Naive B cell (primary cell): ENCODE measurements at regions not wholly inside any gene's neighbourhood (a gene's known extent, or its start where the extent isn't known, plus 50 kb on each side); places are given as distances from the start of the nearest gene placed in this dataset.
A peak's percentile ranks its signal among the peaks of the same experiment; 100 is the strongest.
"Not testable (repeated sequence)": the region's sequence is repeated elsewhere in the genome, so short reads cannot be mapped to it uniquely, and the experiment has no call there.

ENCODE experiments used
- ATAC-seq, 2 donors: fragments of 150-1000 bp; cut with Tn5 transposase; 2 replicates each; pipeline ENCODE4 v1.10.0; 2021; ENCODE audit warnings: low read depth in 2 of 2, mild to moderate bottlenecking in 2 of 2, moderate library complexity in 2 of 2
- DNase-seq: peaks from one replicate; pipeline ENCODE4 v3.0.0; 2022
- H3K27ac Mint-ChIP-seq, 6 donors: one replicate each; pipeline ENCODE4 v1.8.0; 2020 to 2022; ENCODE audit warnings: mild to moderate bottlenecking in 6 of 6, mixed read lengths in 6 of 6, moderate library complexity in 5 of 6, inconsistent platforms in 2 of 6
- H3K27me3 Mint-ChIP-seq, 3 donors: one replicate each; pipeline ENCODE4 v1.8.0; 2021 to 2022; ENCODE audit warnings: mixed read lengths in 3 of 3, mild to moderate bottlenecking in 1 of 3
- H3K36me3 Mint-ChIP-seq, 2 donors: one replicate each; pipeline ENCODE4 v1.8.0; 2020 to 2022; ENCODE audit warnings: mixed read lengths in 2 of 2, inconsistent platforms in 1 of 2, mild to moderate bottlenecking in 1 of 2
- H3K4me1 Mint-ChIP-seq, 3 donors: one replicate each; pipeline ENCODE4 v1.8.0; 2020 to 2022; ENCODE audit warnings: mixed read lengths in 3 of 3, inconsistent platforms in 1 of 3, mild to moderate bottlenecking in 1 of 3, moderate library complexity in 1 of 3
- H3K4me3 Mint-ChIP-seq, 8 donors: one replicate each; pipeline ENCODE4 v1.8.0; 2020 to 2022; ENCODE audit warnings: mild to moderate bottlenecking in 8 of 8, mixed read lengths in 8 of 8, moderate library complexity in 8 of 8, inconsistent platforms in 2 of 8
- H3K9me3 Mint-ChIP-seq, 7 donors: one replicate each; pipeline ENCODE4 v1.8.0; 2020 to 2022; ENCODE audit warnings: mixed read lengths in 7 of 7, mild to moderate bottlenecking in 5 of 7, inconsistent platforms in 2 of 7, moderate library complexity in 1 of 7

DNA sequence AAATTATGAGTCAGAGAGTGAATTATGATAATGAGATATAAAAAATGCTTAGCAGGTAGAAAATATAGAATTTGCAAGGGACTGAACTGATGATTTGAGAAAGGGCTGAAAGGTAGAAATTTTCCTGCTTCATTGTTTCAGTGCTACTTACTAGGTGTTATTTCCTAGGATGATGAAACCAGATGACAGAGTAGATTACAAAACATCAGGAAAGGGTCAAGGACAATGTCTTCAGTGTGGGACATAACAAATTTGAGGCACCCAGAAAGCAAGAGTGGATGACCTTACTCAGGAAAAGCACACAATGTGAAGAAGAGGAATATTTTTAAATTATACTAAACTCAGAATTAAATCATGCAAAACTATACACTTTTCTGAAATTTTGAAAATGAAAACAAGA, 102.1 kb downstream of the SHCBP1 start:
- ATAC-seq: no peak
- Mint-ChIP-seq H3K4me3 (no peak overlapping the region), H3K27me3 (no peaks in the 10 kb centered on the region), H3K27ac (no peak overlapping the region), H3K36me3 (no peaks in the 10 kb centered on the region), H3K9me3 (peaks cover 0 to 26% (median 4%) of the 10 kb centered on the region in 7 donors), H3K4me1 (no peaks in the 10 kb centered on the region)
- DNase-seq: no peak

DNA sequence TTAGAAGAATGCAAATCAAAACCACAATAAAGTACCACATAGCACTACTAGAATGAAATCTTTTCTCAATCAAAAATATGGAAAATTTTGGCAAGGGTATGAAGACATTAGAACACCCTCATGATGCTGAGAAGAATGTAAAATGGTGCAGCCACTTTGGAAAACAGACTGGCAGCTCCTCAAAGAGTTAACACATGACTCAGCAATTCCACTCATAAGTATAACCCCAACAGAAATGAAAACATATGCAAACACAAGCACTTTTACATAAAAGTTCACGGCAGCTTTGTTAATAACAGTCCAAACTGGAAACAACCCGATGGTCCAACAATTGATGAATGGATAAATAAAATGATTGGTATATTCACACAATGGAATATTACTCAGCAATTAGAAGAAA, 124.5 kb downstream of the SHCBP1 start:
- no peaks in the 10 kb centered on the region for H3K4me1 Mint-ChIP-seq
- H3K9me3 Mint-ChIP-seq: peaks cover 0 to 13% (median 7%) of the 10 kb centered on the region in 7 donors
- ATAC-seq (no peak), DNase-seq (no peak)
- H3K27me3 Mint-ChIP-seq: no peaks in the 10 kb centered on the region
- no peaks in the 10 kb centered on the region for H3K36me3 Mint-ChIP-seq
- H3K4me3 Mint-ChIP-seq: no peak overlapping the region
- H3K27ac Mint-ChIP-seq: no peak overlapping the region

DNA sequence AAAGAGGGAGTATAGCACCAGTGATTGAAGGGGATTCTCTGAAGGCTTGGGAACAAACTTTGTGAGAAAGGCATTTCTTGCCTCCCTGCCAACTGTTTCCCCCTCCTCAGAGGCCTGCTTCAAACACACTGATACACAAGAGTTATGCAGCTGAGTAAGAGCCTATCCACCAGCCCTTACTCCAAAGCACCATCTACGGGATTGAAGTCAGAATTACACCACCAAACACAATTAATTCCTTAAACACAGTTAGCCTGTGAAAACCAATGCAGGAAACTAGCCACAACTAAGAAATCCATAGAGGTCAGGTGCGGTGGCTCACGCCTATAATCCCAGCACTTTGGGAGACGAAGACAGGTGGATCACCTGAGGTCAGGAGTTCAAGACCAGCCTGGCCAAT, 138.3 kb downstream of the SHCBP1 start:
- ATAC-seq: no peak

DNA sequence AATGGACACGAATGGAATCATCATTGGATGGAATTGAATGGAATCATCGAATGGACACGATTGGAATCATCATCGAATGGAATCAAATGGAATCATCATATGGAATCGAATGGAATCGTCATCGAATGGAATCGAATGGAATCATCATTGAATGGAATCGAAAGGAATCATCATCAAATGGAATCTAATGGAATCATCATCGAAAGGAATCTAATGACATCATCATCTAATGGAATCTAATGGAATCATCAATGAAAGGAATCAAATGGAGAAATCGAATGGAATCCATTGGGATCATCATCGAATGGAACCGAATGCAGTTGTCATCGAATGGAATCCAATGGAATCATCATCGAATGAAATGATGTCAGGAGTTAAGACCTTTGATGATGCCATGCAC, 154.9 kb downstream of the SHCBP1 start:
- Mint-ChIP-seq H3K27ac (no peak overlapping the region), H3K36me3 (peaks cover 0 to 8% of the 10 kb centered on the region in 2 donors), H3K27me3 (no peaks in the 10 kb centered on the region), H3K4me1 (no peaks in the 10 kb centered on the region), H3K4me3 (no peak overlapping the region), H3K9me3 (peaks cover 15 to 37% (median 26%) of the 10 kb centered on the region in 7 donors)
- DNase-seq (no peak), ATAC-seq (no peak)

More for the DNA sequence above, 138.3 kb downstream of the SHCBP1 start:
- Mint-ChIP-seq H3K36me3 (no peaks in the 10 kb centered on the region), H3K4me3 (no peak overlapping the region), H3K9me3 (peaks cover 5 to 51% (median 14%) of the 10 kb centered on the region in 7 donors), H3K4me1 (no peaks in the 10 kb centered on the region), H3K27me3 (peaks cover 0 to 5% (median 0%) of the 10 kb centered on the region in 3 donors), H3K27ac (no peak overlapping the region)
- no peak for DNase-seq

DNA sequence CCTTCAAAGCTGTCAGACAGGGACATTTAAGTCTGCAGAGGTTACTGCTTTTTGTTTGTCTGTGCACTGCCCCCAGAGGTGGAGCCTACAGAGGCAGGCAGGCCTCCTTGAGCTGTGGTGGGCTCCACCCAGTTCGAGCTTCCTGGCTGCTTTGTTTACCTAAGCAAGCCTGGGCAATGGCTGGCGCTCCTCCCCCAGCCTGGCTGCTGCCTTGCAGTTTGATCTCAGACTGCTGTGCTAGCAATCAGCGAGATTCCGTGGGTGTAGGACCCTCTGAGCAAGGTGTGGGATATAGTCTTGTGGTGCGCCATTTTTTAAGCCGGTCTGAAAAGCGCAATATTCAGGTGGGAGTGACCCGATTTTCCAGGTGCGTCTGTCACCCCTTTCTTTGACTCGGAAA, 166.4 kb downstream of the SHCBP1 start:
- not testable (repeated sequence) for H3K4me1 Mint-ChIP-seq, H3K36me3 Mint-ChIP-seq, DNase-seq, H3K27ac Mint-ChIP-seq, H3K27me3 Mint-ChIP-seq, ATAC-seq, H3K4me3 Mint-ChIP-seq
- peaks cover 0 to 15% (median 9%) of the 10 kb centered on the region in 7 donors for H3K9me3 Mint-ChIP-seq

DNA sequence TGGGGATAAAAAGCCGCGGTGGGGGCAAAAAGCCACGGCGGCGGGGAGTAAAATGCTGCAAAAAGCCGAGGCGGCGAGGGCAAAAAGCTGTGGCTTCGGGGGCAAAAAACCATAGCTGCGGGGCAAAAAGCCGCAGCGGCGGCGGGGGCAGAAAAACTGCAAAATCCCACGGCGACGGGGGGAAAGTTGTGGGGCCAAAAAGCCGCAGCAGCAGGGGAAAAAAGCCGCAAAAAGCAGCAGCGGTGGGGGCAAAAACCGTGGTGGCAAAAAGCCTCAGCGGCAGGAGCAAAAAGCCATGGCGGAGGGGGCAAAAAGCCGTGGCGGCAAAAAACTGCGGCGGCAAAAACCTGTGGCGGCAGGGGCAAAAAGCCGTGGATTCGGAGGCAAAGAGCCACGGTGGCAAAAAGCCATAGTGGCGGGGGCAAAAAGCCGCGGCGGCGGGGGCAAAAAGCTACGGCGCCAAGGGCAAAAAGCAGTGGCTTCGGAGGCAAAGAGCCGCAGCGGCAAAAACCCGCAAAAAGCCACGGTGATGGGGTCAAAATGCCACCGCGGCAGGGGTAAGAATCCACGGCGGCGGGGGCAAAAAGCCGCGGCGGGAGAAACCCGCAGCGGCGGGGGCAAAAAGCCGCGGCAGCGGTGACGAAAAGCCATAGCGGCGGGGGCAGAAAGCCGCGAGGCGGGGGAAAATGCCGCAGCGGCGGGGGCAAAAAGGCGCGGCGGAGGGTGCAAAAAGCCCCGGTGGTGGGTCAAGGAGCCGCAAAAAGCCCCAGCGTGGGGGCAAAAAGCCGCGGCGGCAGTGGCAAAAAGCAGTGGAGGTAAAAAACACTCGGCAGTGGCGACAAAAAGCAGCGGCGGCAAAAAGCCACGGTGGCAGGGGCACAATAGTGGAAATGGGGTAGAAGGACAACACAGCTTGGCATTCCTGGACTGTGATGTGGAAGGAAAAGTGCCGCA, 192.8 kb downstream of the SHCBP1 start:
- DNase-seq (no peak), ATAC-seq (no peak)
- Mint-ChIP-seq H3K27me3 (peaks cover 0 to 32% (median 24%) of the 10 kb centered on the region in 3 donors), H3K4me3 (no peak overlapping the region), H3K9me3 (peaks cover 5 to 17% (median 14%) of the 10 kb centered on the region in 7 donors), H3K27ac (no peak overlapping the region), H3K4me1 (no peaks in the 10 kb centered on the region), H3K36me3 (peaks cover 0 to 9% of the 10 kb centered on the region in 2 donors)

DNA sequence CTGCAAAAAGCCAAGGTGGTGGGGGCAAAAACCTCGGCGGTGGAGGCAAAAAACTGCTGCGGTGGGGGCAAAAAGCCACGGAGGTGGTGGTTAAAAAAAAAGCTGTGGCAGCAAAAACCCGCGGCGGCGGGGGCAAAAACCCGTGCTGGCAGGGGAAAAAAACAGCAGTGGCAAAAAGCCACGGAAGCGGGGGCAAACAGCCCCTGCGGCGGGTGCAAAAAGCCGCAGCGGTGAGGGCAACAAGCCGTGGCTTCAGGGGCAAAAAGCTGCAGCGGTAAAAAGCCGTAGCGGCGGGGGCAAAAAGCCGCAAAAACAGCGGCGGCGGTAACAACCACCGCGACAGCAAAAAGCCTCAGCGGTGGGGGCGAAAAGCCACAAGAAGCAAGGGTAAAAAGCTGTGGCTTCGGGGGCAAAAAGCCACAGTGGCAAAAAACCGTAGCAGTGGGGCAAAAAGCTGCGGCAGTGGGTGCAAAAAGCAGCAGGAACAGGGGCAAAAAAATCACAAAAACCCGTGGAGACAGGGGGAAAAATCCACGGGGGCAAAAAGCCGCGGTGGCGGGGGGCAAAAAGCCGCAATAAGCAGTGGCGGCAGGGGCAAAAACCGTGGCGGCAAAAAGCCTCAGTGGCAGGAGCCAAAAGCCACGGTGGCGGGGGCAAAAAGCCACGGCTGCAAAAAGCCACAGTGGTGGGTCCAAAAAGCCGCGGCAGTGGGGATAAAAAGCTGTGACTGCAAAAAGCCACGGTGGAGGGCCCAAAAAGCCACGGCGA, 193.7 kb downstream of the SHCBP1 start:
- Mint-ChIP-seq H3K9me3 (peaks cover 5 to 23% (median 16%) of the 10 kb centered on the region in 7 donors), H3K4me3 (no peak overlapping the region), H3K36me3 (peaks cover 0 to 9% of the 10 kb centered on the region in 2 donors), H3K27ac (peak overlapping the region in 1 of 6 donors; percentile 96), H3K27me3 (peaks cover 0 to 32% (median 24%) of the 10 kb centered on the region in 3 donors), H3K4me1 (no peaks in the 10 kb centered on the region)
- ATAC-seq (no peak), DNase-seq (no peak)

DNA sequence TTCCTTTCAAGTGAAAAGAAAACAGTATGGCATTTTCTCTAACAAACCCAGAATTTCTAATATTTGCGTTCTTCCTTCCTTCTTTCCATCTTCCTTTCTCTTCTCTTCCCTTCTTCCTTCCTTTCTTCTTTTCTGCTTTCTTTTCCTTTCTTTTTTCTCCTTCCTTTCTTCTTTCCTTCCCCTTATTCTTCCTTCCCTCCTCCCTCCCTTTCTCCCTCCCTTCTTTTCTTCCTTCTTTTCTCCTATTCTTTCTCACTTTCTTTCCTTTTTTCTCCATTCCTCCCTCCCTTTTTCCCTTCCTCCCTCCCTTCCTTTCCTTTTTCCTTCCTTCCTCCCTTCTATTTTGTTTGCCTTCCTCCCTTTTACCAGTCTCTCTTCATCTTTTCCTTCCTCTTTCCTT, 194.8 kb downstream of the SHCBP1 start:
- no peak for ATAC-seq
- H3K9me3 Mint-ChIP-seq: peaks cover 6 to 30% (median 17%) of the 10 kb centered on the region in 7 donors

DNA sequence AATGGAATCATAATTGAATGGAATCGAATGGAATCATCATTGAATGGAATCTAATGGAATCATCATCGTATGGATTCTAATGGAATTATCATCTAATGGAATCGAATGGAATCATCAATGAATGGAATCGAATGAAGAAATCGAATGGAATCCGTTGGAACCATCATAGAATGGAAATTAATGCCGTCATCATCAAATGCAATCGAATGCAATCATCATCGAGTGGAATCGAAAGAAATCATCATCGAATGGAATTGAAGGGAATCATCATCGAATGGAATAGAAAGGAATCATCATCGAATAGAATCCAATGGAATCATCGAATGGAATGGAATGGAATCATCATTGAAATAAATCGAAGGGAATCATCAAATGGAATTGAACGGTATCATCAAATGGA, 217.2 kb downstream of the SHCBP1 start:
- Mint-ChIP-seq H3K36me3 (peaks cover 0 to 24% of the 10 kb centered on the region in 2 donors), H3K4me3 (no peak overlapping the region), H3K27me3 (no peaks in the 10 kb centered on the region), H3K27ac (no peak overlapping the region), H3K9me3 (peaks cover 14 to 28% (median 25%) of the 10 kb centered on the region in 7 donors), H3K4me1 (no peaks in the 10 kb centered on the region)
- ATAC-seq (no peak), DNase-seq (no peak)

More for the DNA sequence above, 194.8 kb downstream of the SHCBP1 start:
- DNase-seq: no peak
- no peaks in the 10 kb centered on the region for H3K4me1 Mint-ChIP-seq
- peak overlapping the region in 1 of 6 donors; percentile 67 for H3K27ac Mint-ChIP-seq
- no peak overlapping the region for H3K4me3 Mint-ChIP-seq
- H3K36me3 Mint-ChIP-seq: peaks cover 0 to 10% of the 10 kb centered on the region in 2 donors
- H3K27me3 Mint-ChIP-seq: peaks cover 0 to 32% (median 24%) of the 10 kb centered on the region in 3 donors

DNA sequence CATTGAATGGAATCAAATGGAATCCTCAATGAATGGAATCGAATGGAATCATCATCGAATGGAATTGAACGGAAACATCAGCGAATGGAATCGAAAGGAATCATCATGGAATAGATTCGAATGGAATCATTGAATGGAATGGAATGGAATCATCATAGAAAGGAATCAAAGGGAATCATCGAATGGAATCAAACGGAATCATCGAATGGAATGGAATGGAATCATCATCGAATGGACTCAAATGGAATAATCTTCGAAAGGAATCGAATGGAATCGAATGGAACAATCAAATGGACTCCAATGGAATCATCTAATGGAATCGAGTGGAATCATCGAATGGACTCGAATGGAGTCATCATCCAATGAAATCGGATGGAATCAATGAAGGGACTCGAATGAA, 222.6 kb downstream of the SHCBP1 start:
- DNase-seq: peak; percentile 33

DNA sequence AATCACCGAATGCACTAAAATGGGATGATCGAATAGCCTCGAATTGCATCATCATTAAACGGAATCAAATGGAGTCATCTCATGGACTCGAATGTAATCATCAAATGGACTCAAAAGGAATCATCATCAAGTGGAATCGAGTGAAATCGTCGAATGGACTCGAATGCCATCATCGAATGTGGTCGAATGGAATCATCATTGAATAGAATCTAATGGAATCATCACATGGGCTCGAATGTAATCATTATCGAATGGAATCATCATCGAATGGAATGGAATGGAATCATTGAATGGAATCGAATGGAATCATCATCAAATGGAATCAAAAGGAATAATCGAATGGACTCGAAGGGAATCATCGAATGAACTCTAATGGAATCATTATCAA, 224.3 kb downstream of the SHCBP1 start:
- not testable (repeated sequence) for H3K4me1 Mint-ChIP-seq, H3K4me3 Mint-ChIP-seq, H3K27me3 Mint-ChIP-seq, ATAC-seq, DNase-seq, H3K36me3 Mint-ChIP-seq, H3K27ac Mint-ChIP-seq
- H3K9me3 Mint-ChIP-seq: peaks cover 3 to 15% (median 8%) of the 10 kb centered on the region in 7 donors

More for the DNA sequence above, 222.6 kb downstream of the SHCBP1 start:
- not testable (repeated sequence) for H3K36me3 Mint-ChIP-seq, H3K4me3 Mint-ChIP-seq, ATAC-seq, H3K27ac Mint-ChIP-seq, H3K4me1 Mint-ChIP-seq, H3K27me3 Mint-ChIP-seq
- peaks cover 0 to 11% (median 5%) of the 10 kb centered on the region in 7 donors for H3K9me3 Mint-ChIP-seq

DNA sequence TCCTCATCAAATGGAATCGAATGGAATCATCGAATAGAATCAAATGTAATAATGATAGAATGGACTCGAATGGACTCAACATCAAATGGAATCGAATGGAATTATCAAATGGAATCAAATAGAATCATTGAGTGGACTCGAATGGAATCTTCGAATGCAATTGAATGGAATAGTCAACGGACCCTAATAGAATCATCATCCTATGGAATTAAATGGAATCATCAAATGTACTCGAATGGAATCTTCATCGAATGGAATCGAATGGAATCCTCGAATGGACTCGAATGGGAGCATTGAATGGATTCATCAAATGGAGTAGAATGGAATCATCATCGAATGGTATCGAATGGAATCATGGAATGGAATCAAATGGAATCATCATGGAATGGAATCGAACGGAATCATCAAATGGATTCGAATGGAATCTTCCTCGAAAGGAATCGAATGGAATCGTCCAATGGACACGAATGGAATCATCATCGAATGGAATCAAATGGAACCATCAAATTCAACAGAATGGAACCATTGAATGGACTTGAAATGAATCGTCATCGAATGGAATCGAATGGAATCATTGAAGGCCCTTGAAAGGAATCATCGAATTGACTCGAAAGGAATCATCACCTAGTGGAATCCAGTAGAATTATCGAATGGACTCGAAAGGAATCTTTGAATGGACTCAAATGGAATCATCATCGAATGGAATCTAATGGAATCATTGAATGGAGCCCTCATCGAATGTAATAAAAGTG, 224.9 kb downstream of the SHCBP1 start:
- ATAC-seq, H3K27ac Mint-ChIP-seq, H3K4me3 Mint-ChIP-seq, DNase-seq, H3K27me3 Mint-ChIP-seq, H3K4me1 Mint-ChIP-seq, H3K36me3 Mint-ChIP-seq: not testable (repeated sequence)
- H3K9me3 Mint-ChIP-seq: peaks cover 3 to 18% (median 10%) of the 10 kb centered on the region in 7 donors

DNA sequence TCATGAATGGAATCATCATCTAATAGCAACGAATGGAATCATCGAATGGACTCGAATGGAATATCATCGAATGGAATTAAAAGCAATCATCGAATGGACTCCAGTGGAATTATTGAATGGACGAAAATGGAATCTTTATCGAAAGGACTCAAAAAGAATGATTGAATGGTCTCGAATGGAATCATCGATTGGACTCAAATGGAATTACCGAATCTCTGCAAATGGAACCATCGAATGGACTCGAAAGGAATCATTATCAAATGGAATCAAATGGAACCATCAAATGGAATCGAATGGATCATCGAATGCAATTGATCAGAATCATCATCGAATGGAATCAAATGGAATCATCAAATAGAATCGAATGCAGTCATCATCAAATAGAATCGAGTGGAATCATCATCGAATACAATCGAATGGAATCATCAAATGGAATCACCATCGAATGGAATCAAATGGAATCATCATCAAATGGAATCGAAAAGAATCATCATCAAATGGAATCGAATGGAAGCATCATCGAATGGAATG, 225.7 kb downstream of the SHCBP1 start:
- not testable (repeated sequence) for H3K36me3 Mint-ChIP-seq, H3K4me3 Mint-ChIP-seq, DNase-seq

More for the DNA sequence above, 225.7 kb downstream of the SHCBP1 start:
- not testable (repeated sequence) for ATAC-seq, H3K27me3 Mint-ChIP-seq, H3K27ac Mint-ChIP-seq, H3K4me1 Mint-ChIP-seq
- peaks cover 7 to 22% (median 12%) of the 10 kb centered on the region in 7 donors for H3K9me3 Mint-ChIP-seq
